H1 (cell line): ENCODE measurements at regions not wholly inside any gene's neighbourhood (a gene's known extent, or its start where the extent isn't known, plus 50 kb on each side); places are given as distances from the start of the nearest gene placed in this dataset.

ENCODE experiments used
- ASH2L ChIP-seq: fragments of 200-600, 300-600 bp; sonication (generic); IDR thresholded peaks from one replicate; pipeline ENCODE4 v1.7.1; 2017; ENCODE audit warnings: low read length
- BCL11A ChIP-seq, 2 experiments: IDR thresholded peaks; one replicate each; pipeline ENCODE4 v1.6.1; 2011; ENCODE audit warnings: low read depth in 2 of 2, low read length in 2 of 2, mild to moderate bottlenecking in 2 of 2
- EZH2 ChIP-seq: fragments of 200-600 bp; sonication (generic); IDR thresholded peaks from 2 replicates; pipeline ENCODE4 v1.7.1; 2012; ENCODE audit warnings: low read depth, mild to moderate bottlenecking, moderate library complexity, low read length, inconsistent platforms; ENCODE audit not compliant: severe bottlenecking

- TF ChIP-seq EZH2 (no peak), ASH2L (no peak), BCL11A (IDR thresholded peaks at IDR 0.05; ENCODE audit: low read depth in 2 of 2, low read length in 2 of 2) (no peak)
Observed at GRCh38 chr5:68729678-68730077, 364.1 kb upstream of the SLC30A5 start (continued).
